Testis (tissue), 2 donors: ENCODE measurements at regions not wholly inside any gene's neighbourhood (a gene's known extent, or its start where the extent isn't known, plus 50 kb on each side); places are given as distances from the start of the nearest gene placed in this dataset.

ENCODE experiments used
- CTCF ChIP-seq, 3 experiments: fragments of 450-650 bp in 2 of 3; fragments of 200-600 bp in 1 of 3; sonication (generic) in 1 of 3; IDR thresholded peaks; one replicate each; pipeline ENCODE4 v1.5.1; 2016 to 2019; ENCODE audit warnings: antibody characterized with exemption in 3 of 3, mild to moderate bottlenecking in 2 of 3, moderate library complexity in 1 of 3
- POLR2A ChIP-seq: fragments of 450-650 bp; IDR thresholded peaks from one replicate; pipeline ENCODE4 v1.6.1; 2017; ENCODE audit warnings: antibody characterized with exemption, mild to moderate bottlenecking, moderate library complexity

GRCh38 chr1:112144733-112145426, 155.4 kb upstream of the KCND3 start:
- TF ChIP-seq CTCF (IDR thresholded peaks at IDR 0.05) (no peak), POLR2A (no peak)
